SH-SY5Y (cell line): ENCODE measurements at regions not wholly inside any gene's neighbourhood (a gene's known extent, or its start where the extent isn't known, plus 50 kb on each side); places are given as distances from the start of the nearest gene placed in this dataset.

Source experiments
- GATA2 ChIP-seq: IDR thresholded peaks from 2 replicates; pipeline ENCODE4 v1.6.1; 2011; ENCODE audit warnings: mild to moderate bottlenecking, low read depth, low read length
- GATA3 ChIP-seq: IDR thresholded peaks from 2 replicates; pipeline ENCODE4 v1.6.1; 2011; ENCODE audit warnings: low read depth, mild to moderate bottlenecking, low read length, moderate library complexity

- no peak for TF ChIP-seq GATA3
- no peak for TF ChIP-seq GATA2
These were observed 426.4 kb downstream of the PCNX1 start for GRCh38 chr14:71333705-71334104.
